OCI-LY3 (cell line): ENCODE measurements at regions not wholly inside any gene's neighbourhood (a gene's known extent, or its start where the extent isn't known, plus 50 kb on each side); places are given as distances from the start of the nearest gene placed in this dataset.

Experiments used
- CTCF ChIP-seq: fragments of 200-600, 300-600 bp; sonication (generic); IDR thresholded peaks from 2 replicates; pipeline ENCODE4 v1.5.1; 2014; ENCODE audit warnings: antibody characterized with exemption, low read length, low read depth
- EZH2phosphoT487 ChIP-seq: fragments of 200-600 bp; shearing (Covaris generic); IDR thresholded peaks from 2 replicates; pipeline ENCODE4 v1.6.1; 2018; ENCODE audit warnings: antibody characterized with exemption, mixed run types, low read depth

- no peak for TF ChIP-seq CTCF
- no peak for TF ChIP-seq EZH2phosphoT487
Observed at GRCh38 chr3:18900994-18901393, 247.3 kb upstream of the KCNH8 start.
